HepG2 (cell line): ENCODE measurements at regions not wholly inside any gene's neighbourhood (a gene's known extent, or its start where the extent isn't known, plus 50 kb on each side); places are given as distances from the start of the nearest gene placed in this dataset.

Experiments
- ESRRA ChIP-seq: sonication (generic); formaldehyde crosslinking; IDR thresholded peaks from 2 replicates; pipeline ENCODE4 v1.5.1; 2020; ENCODE audit warnings: mild to moderate bottlenecking, low read depth, missing genetic modification reagents
- HOXA7 ChIP-seq: sonication (generic); formaldehyde crosslinking; IDR thresholded peaks from 2 replicates; pipeline ENCODE4 v1.8.1; 2022; ENCODE audit warnings: mild to moderate bottlenecking, missing genetic modification reagents, moderate library complexity
- JARID2 ChIP-seq: sonication (generic); formaldehyde crosslinking; IDR thresholded peaks from 2 replicates; pipeline ENCODE4 v1.8.1; 2023; ENCODE audit warnings: missing genetic modification reagents, inconsistent platforms; ENCODE audit not compliant: insufficient replicate concordance
- JUND ChIP-seq: sonication (generic); formaldehyde crosslinking; IDR thresholded peaks from 2 replicates; pipeline ENCODE4 v1.8.0; 2022; ENCODE audit warnings: mild to moderate bottlenecking, missing genetic modification reagents
- KLF15 ChIP-seq: sonication (generic); formaldehyde crosslinking; IDR thresholded peaks from 2 replicates; pipeline ENCODE4 v1.8.1; 2023; ENCODE audit warnings: borderline replicate concordance, mild to moderate bottlenecking, inconsistent platforms, missing genetic modification reagents, mixed read lengths
- KLF9 ChIP-seq: IDR thresholded peaks from 2 replicates; pipeline ENCODE4 v1.6.1; 2016; ENCODE audit warnings: low read depth
- MEF2D ChIP-seq: sonication (generic); formaldehyde crosslinking; IDR thresholded peaks from 2 replicates; pipeline ENCODE4 v1.5.1; 2020; ENCODE audit warnings: mild to moderate bottlenecking, missing genetic modification reagents
- POLR2AphosphoS5 ChIP-seq: IDR thresholded peaks from 2 replicates; pipeline ENCODE4 v1.6.1; 2012; ENCODE audit warnings: low read depth, low read length
- SIN3A ChIP-seq: IDR thresholded peaks from 2 replicates; pipeline ENCODE4 v1.6.1; 2011; ENCODE audit warnings: low read depth, mild to moderate bottlenecking, control low read depth, low read length, borderline replicate concordance
- TF ChIP-seq, protein P1 (sequence below): sonication (generic); formaldehyde crosslinking; IDR thresholded peaks from 2 replicates; pipeline ENCODE4 v1.5.0; 2020; ENCODE audit warnings: mild to moderate bottlenecking, missing genetic modification reagents, moderate library complexity
- TF ChIP-seq, protein P2 (sequence below): sonication (generic); formaldehyde crosslinking; conservative IDR thresholded peaks from 2 replicates; pipeline ENCODE4 v1.8.0; 2022; ENCODE audit warnings: low read depth, missing genetic modification reagents

DNA sequence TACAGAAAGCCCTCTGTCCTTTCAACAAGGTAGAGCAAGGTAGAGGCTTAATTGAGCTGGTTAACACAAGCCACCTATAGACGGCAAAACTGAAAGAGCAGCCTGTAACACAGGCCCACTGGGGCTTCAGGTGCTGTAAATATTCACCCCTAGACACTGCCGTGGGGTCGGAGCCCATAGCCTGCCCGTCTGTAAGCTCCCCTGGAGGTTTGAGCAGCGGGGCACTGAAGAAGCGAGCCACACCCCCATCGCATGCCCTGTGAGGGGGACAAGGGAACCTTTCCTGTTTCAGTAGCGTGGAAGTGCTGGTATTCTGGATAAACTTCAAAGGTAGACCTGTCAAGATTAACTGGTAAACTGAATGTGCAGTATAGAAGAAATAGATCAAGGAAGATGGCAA lies 160.4 kb downstream of the TPBG start:
- TF ChIP-seq KLF15 (CRISPR knock-in tag) (no peak), POLR2AphosphoS5 (no peak), ESRRA (no peak), KLF9 (CRISPR knock-in tag) (no peak), JARID2 (CRISPR knock-in tag) (no peak), MEF2D (CRISPR knock-in tag) (no peak), HOXA7 (no peak), SIN3A (no peak), JUND (CRISPR knock-in tag) (no peak)
- TF ChIP-seq, protein P1, sequence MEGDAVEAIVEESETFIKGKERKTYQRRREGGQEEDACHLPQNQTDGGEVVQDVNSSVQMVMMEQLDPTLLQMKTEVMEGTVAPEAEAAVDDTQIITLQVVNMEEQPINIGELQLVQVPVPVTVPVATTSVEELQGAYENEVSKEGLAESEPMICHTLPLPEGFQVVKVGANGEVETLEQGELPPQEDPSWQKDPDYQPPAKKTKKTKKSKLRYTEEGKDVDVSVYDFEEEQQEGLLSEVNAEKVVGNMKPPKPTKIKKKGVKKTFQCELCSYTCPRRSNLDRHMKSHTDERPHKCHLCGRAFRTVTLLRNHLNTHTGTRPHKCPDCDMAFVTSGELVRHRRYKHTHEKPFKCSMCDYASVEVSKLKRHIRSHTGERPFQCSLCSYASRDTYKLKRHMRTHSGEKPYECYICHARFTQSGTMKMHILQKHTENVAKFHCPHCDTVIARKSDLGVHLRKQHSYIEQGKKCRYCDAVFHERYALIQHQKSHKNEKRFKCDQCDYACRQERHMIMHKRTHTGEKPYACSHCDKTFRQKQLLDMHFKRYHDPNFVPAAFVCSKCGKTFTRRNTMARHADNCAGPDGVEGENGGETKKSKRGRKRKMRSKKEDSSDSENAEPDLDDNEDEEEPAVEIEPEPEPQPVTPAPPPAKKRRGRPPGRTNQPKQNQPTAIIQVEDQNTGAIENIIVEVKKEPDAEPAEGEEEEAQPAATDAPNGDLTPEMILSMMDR (CRISPR knock-in tag) = no peak
- TF ChIP-seq, protein P2, sequence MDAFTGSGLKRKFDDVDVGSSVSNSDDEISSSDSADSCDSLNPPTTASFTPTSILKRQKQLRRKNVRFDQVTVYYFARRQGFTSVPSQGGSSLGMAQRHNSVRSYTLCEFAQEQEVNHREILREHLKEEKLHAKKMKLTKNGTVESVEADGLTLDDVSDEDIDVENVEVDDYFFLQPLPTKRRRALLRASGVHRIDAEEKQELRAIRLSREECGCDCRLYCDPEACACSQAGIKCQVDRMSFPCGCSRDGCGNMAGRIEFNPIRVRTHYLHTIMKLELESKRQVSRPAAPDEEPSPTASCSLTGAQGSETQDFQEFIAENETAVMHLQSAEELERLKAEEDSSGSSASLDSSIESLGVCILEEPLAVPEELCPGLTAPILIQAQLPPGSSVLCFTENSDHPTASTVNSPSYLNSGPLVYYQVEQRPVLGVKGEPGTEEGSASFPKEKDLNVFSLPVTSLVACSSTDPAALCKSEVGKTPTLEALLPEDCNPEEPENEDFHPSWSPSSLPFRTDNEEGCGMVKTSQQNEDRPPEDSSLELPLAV (CRISPR knock-in tag) = no peak
